Ishikawa (cell line): ENCODE measurements at regions not wholly inside any gene's neighbourhood (a gene's known extent, or its start where the extent isn't known, plus 50 kb on each side); places are given as distances from the start of the nearest gene placed in this dataset.
A peak's percentile ranks its signal among the peaks of the same experiment; 100 is the strongest.

Experiments used
- CEBPB ChIP-seq: IDR thresholded peaks from 2 replicates; pipeline ENCODE4 v1.6.1; 2012
- CREB1 ChIP-seq: IDR thresholded peaks from 2 replicates; pipeline ENCODE4 v1.6.1; 2012; ENCODE audit warnings: low read depth
- EGR1 ChIP-seq: IDR thresholded peaks from 2 replicates; pipeline ENCODE4 v1.6.1; 2012
- EP300 ChIP-seq: IDR thresholded peaks from 2 replicates; pipeline ENCODE4 v1.6.1; 2012; ENCODE audit warnings: borderline replicate concordance
- FOXM1 ChIP-seq: IDR thresholded peaks from 2 replicates; pipeline ENCODE4 v1.6.1; 2012; ENCODE audit warnings: low read depth, borderline replicate concordance
- MAX ChIP-seq: IDR thresholded peaks from 2 replicates; pipeline ENCODE4 v1.6.1; 2012
- NFIC ChIP-seq: IDR thresholded peaks from 2 replicates; pipeline ENCODE4 v1.6.1; 2012
- RAD21 ChIP-seq: IDR thresholded peaks from 2 replicates; pipeline ENCODE4 v1.6.1; 2012; ENCODE audit warnings: low read depth
- REST ChIP-seq: IDR thresholded peaks from 2 replicates; pipeline ENCODE4 v1.6.1; 2012; ENCODE audit warnings: low read depth, mild to moderate bottlenecking
- TAF1 ChIP-seq: IDR thresholded peaks from 2 replicates; pipeline ENCODE4 v1.6.1; 2012; ENCODE audit warnings: low read depth, mild to moderate bottlenecking
- TCF12 ChIP-seq: IDR thresholded peaks from 2 replicates; pipeline ENCODE4 v1.6.1; 2012; ENCODE audit warnings: low read depth
- TEAD4 ChIP-seq: IDR thresholded peaks from 2 replicates; pipeline ENCODE4 v1.6.1; 2012
- USF1 ChIP-seq: IDR thresholded peaks from 2 replicates; pipeline ENCODE4 v1.6.1; 2012
- YY1 ChIP-seq: IDR thresholded peaks from 2 replicates; pipeline ENCODE4 v1.6.1; 2012; ENCODE audit warnings: low read depth
- ZBTB7A ChIP-seq: IDR thresholded peaks from 2 replicates; pipeline ENCODE4 v1.6.1; 2012; ENCODE audit warnings: low read depth

GRCh38 chr5:56356836-56357160 lies 123.7 kb upstream of the ANKRD55 start:
- no peak for TF ChIP-seq YY1
- TF ChIP-seq NFIC: 0 out of 2 replicates have a peak, but pooled peaks have one; percentile 5

- no peak for TF ChIP-seq USF1
- TF ChIP-seq TCF12: peak; percentile 58
- TF ChIP-seq REST: no peak
- no peak; the same call in 1 of the 2 replicates for TF ChIP-seq CEBPB
- no peak for TF ChIP-seq TAF1
- TF ChIP-seq TEAD4: peak; percentile 65
- TF ChIP-seq YY1: no peak
- TF ChIP-seq EGR1: no peak
- no peak for TF ChIP-seq ZBTB7A
- TF ChIP-seq RAD21: no peak
- no peak for TF ChIP-seq FOXM1
- TF ChIP-seq NFIC: peak; percentile 35; the same call in 1 of the 2 replicates
- TF ChIP-seq MAX: no peak
- no peak for TF ChIP-seq CREB1
- peak; percentile 56; the same call in 1 of the 2 replicates for TF ChIP-seq EP300
Measured at GRCh38 chr5:56356121-56356835, 123.1 kb upstream of the ANKRD55 start.

GRCh38 chr5:56354836-56355235 lies 121.7 kb upstream of the ANKRD55 start:
- no peak for TF ChIP-seq REST
- no peak for TF ChIP-seq EP300
- TF ChIP-seq ZBTB7A: no peak
- no peak for TF ChIP-seq FOXM1
- no peak for TF ChIP-seq CEBPB
- TF ChIP-seq TEAD4: no peak

- no peak for TF ChIP-seq REST
- no peak for TF ChIP-seq FOXM1
- TF ChIP-seq USF1: no peak
- no peak for TF ChIP-seq TCF12
- no peak for TF ChIP-seq MAX
- TF ChIP-seq EGR1: no peak
- TF ChIP-seq CREB1: no peak
- TF ChIP-seq CEBPB: no peak
- no peak for TF ChIP-seq ZBTB7A
- no peak for TF ChIP-seq TAF1
- no peak for TF ChIP-seq TEAD4
Measured at GRCh38 chr5:56352808-56353590, 119.9 kb upstream of the ANKRD55 start.
